ENCODE measurements at regions not wholly inside any gene's neighbourhood (a gene's known extent, or its start where the extent isn't known, plus 50 kb on each side); places are given as distances from the start of the nearest gene placed in this dataset.

DNA sequence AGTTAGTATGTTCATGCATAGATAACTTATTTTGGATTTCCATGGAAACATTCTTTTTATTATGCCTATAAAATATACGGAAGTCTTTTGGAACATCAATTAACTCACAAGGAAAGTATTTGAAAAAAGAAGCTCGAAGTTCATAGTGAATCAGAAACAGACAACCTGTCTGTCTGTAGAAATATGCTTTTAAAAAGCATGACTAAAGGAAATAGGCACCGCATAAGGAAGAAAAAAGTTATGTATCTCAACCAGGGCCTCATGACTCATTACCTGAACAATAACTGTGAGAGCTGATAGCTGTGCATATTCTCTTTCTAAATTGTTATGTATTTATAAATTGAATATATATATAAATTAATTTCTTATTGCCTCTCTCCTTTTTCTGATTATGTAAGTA is 324.1 kb downstream of the TLL1 start:
- no CpG with 5 or more reads among the region's 3 CpGs for WGBS, 2 experiments (ENCODE audit: extremely low coverage in 2 of 2, insufficient read length in 1 of 2)
- H3K36me3 ChIP-seq (ENCODE audit: control insufficient read depth, insufficient read depth, low read length), result no peaks in the 10 kb centered on the region
- no peak overlapping the region for H3K4me2 ChIP-seq (ENCODE audit: low read depth, low read length)
- H4K5ac ChIP-seq (ENCODE audit: low read depth, low read length), result no peak overlapping the region
- no peak overlapping the region for H2BK20ac ChIP-seq (ENCODE audit: low read depth, low read length)
- no peaks in the 10 kb centered on the region for H4K20me1 ChIP-seq (ENCODE audit: insufficient read depth, low read length)
- no peak overlapping the region for H3K18ac ChIP-seq (ENCODE audit: low read depth, low read length)
- no peak overlapping the region for H2AK5ac ChIP-seq (ENCODE audit: low read depth, low read length)
- H3K56ac ChIP-seq (ENCODE audit: extremely low read depth, insufficient read depth, low read length), result no peak overlapping the region
- in situ Hi-C loops (cut with MboI; ENCODE audit: low sequenced_read_pairs), result no loop called here
- no peak overlapping the region for H3K14ac ChIP-seq (replicated peaks; ENCODE audit: low read depth, low read length)
- POLR2A ChIA-PET (ENCODE audit: unreplicated experiment), result no interaction called here
- dilution Hi-C loops (cut with HindIII; ENCODE audit: low sequenced_read_pairs, unreplicated experiment), result no loop called here
- DNase-seq (no peak), ATAC-seq (ENCODE audit: low read depth) (no peak)
- no peak overlapping the region for H3K4ac ChIP-seq (ENCODE audit: low read depth, low read length)
- CTCF ChIA-PET, result no interaction called here
- H3K27me3 ChIP-seq (ENCODE audit: control insufficient read depth, insufficient read depth, low read length), result no peaks in the 10 kb centered on the region
- TF ChIP-seq BHLHE40 (IDR thresholded peaks at IDR 0.05; ENCODE audit: low read depth, low read length) (no peak), SMC3 (IDR thresholded peaks at IDR 0.05; ENCODE audit: low read depth, low read length) (no peak), MXI1 (IDR thresholded peaks at IDR 0.05; ENCODE audit: borderline replicate concordance, low read depth, low read length) (no peak), CHD1 (IDR thresholded peaks at IDR 0.05; ENCODE audit: low read depth, low read length) (no peak), MAZ (IDR thresholded peaks at IDR 0.05; ENCODE audit: borderline replicate concordance, low read depth, low read length) (no peak)
- TF ChIP-seq, protein P1, sequence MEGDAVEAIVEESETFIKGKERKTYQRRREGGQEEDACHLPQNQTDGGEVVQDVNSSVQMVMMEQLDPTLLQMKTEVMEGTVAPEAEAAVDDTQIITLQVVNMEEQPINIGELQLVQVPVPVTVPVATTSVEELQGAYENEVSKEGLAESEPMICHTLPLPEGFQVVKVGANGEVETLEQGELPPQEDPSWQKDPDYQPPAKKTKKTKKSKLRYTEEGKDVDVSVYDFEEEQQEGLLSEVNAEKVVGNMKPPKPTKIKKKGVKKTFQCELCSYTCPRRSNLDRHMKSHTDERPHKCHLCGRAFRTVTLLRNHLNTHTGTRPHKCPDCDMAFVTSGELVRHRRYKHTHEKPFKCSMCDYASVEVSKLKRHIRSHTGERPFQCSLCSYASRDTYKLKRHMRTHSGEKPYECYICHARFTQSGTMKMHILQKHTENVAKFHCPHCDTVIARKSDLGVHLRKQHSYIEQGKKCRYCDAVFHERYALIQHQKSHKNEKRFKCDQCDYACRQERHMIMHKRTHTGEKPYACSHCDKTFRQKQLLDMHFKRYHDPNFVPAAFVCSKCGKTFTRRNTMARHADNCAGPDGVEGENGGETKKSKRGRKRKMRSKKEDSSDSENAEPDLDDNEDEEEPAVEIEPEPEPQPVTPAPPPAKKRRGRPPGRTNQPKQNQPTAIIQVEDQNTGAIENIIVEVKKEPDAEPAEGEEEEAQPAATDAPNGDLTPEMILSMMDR (conservative IDR thresholded peaks at IDR 0.05; ENCODE audit: low read depth, low read length), result no peak
- no peaks in the 10 kb centered on the region for H3K4me1 ChIP-seq (ENCODE audit: control insufficient read depth, insufficient read depth, low read length)
- no peaks in the 10 kb centered on the region for H3K79me1 ChIP-seq (ENCODE audit: low read depth in 1 of 2, low read length in 2 of 2)
- no peak overlapping the region for H2AK9ac ChIP-seq (replicated peaks; ENCODE audit: low read depth, low read length, poor library complexity)
- H2BK120ac ChIP-seq (ENCODE audit: low read depth, low read length), result no peak overlapping the region
- H4K8ac ChIP-seq (ENCODE audit: low read depth in 2 of 2, low read length in 2 of 2), result no peak overlapping the region
- no peak overlapping the region for H3K4me3 ChIP-seq (ENCODE audit: insufficient read depth, low read depth, low read length)
- no peak overlapping the region for H3K23ac ChIP-seq (ENCODE audit: low read depth, low read length)
- no TSS peak for BruUV-seq (replicated peaks)
- H3K9me1 ChIP-seq (ENCODE audit: insufficient read depth, low read length), result no peaks in the 10 kb centered on the region
- no peak overlapping the region for H2BK15ac ChIP-seq (ENCODE audit: low read depth, low read length)
- no peak overlapping the region for H2BK5ac ChIP-seq (ENCODE audit: low read depth, low read length, poor library complexity, severe bottlenecking)
- no peak overlapping the region for H3K9ac ChIP-seq (ENCODE audit: low read depth, low read length)
- H2AFZ ChIP-seq (replicated peaks; ENCODE audit: low read length, poor library complexity), result no peak overlapping the region
- H4K91ac ChIP-seq (ENCODE audit: insufficient read depth, low read depth, low read length), result no peak overlapping the region
- H3K9me3 ChIP-seq (ENCODE audit: control insufficient read depth, insufficient read depth, low read length), result peaks cover 4% of the 10 kb centered on the region; the same call in 1 of the 2 replicates
- no peak overlapping the region for H3K27ac ChIP-seq (ENCODE audit: insufficient read depth, low read length)
- intact Hi-C loops (cut with micrococcal nuclease), result no loop called here

Measured in IMR-90 (cell line).